ENCODE measurements at regions not wholly inside any gene's neighbourhood (a gene's known extent, or its start where the extent isn't known, plus 50 kb on each side); places are given as distances from the start of the nearest gene placed in this dataset.
"Not testable (repeated sequence)": the region's sequence is repeated elsewhere in the genome, so short reads cannot be mapped to it uniquely, and the experiment has no call there.

DNA sequence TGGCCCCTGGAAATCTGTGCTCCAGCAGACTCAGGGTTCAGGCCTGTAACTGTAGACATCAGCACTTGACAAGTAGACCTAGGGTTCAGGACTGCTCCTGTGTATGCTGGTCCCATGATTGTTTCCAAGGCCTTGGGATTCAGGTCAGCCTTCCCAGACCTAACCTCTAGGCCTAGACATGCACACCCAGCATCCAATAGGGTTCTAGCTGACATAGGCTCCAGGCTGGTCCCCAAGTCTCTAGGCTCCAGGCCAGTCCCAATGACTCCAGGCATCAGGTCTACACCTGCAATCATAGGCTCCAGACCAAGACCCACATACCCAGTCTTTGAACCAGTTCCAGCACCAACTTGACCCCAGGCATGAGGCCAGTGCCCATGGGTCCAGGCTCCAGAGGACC is 166.2 kb upstream of the GRIA4 start:
- no peak overlapping the region for H3K4me3 ChIP-seq
- H3K27ac ChIP-seq: no peak overlapping the region

DNA sequence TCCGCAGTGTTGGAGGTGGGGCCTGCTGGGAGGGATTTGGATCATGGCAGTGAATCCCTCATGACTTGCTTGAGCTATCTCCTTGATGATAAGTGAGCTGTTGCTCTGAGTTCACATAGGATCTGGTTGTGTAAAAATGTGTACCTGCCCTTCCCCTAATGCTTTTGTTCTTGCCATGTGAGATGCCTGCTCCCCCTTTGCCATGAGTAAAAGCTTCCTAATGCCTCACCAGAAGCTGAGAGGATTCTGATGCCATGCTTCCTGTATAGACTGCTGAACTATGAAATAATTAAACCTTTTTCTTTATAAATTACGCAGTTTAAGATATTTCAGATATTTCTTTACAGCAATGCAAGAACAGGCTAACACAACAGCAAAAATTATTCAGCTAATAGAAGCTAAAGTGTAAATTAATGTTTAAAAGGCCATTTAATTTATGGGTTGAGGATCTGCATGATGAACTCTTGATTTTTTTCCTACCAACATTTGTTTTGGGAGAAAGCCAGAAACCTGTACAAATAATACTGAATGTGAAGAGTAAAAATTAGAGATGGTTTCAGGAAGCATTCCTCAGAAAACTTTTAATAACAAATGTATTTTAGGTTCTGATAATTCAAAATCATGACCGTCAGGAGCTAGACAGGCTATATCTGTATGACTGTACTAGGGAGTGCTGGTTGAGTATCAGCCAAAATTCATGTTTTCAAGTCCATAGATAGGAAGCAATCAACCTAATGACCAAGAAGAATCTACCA is 177.5 kb upstream of the GRIA4 start:
- Histone ChIP-seq H3K4me3 (no peak overlapping the region), H3K27ac (no peak overlapping the region)

DNA sequence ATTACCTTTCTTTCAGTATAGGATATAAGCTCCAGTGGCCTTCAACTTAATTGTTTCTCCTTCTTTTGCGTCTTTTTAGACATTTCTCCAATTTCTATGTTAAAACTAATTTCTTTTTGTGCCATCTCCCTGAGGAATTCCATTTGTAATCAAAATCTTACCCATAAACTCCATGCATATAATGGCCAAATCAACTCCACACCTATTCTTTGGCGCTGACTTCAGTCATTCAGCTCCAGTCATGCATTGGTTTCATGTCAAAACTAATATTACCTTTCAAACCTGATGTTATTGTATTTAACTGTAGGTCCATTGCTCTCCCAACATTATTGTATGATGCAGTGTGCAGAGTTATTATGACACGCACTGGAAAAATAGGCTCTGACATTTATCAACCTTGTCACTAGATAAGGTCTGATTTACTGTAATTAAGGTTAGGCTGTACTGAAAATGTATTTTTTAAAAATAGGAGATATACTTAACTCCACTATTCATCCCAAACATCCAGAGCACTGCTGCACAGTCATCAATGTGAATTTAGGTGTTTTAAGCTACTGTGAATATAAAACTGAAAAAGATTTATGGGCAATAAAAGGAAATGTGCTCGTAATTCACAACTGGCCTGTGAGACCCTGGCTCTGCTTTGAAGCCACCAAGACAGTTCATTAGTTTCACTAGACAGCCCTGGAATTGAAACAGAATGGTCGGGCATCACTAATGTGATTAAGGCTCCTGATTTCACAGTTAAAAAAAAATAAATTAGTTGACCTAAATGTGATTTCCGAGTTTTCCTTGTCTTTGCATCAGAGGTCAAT is 180.6 kb upstream of the GRIA4 start:
- Histone ChIP-seq H3K27ac (no peak overlapping the region), H3K4me3 (no peak overlapping the region)

DNA sequence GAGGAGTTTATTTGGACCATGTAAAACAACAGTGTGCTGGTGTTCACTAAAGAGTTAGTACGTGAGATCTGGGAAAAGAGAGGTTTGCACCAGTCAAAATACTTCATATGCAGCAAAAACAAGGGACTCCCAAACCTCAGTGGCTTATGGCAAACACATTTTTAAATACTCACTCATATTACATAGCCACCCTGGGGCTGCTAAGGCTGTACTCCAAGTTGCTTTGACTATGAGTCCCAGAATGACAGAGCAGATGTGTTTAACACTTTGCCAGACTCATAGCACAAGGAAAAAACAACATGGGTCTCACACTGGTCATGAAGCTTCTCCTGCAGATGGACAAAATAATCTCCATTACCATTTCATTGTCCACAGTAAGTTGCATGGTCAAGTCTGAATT is 202.8 kb upstream of the GRIA4 start:
- no peak overlapping the region for H3K4me3 ChIP-seq
- no peak overlapping the region for H3K27ac ChIP-seq

DNA sequence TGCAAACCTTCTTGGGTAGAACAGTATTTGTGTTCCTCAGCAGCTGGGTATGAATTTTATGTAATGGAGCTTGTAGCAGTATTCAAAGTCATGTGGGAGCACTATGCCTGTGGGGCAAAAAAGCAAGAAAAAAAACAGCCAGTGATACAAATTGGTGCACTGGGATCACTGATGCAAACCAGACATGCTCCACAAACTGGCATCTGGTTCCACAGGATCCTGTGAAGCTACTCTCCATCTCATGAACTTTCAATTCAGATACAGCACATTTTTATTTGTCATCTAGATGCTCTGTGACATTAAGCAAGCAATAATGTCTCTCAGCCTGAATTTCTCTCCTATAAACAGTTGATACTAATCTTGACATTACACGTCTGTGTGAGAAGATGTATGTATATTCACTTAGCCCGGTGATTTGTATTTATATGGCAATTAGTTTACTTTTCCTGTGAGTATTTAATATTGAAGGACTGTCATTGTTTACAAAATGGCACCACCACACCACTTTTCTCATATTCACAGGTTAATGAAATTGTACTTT is 208.5 kb upstream of the GRIA4 start:
- Histone ChIP-seq H3K27ac (no peak overlapping the region), H3K4me3 (no peak overlapping the region)

DNA sequence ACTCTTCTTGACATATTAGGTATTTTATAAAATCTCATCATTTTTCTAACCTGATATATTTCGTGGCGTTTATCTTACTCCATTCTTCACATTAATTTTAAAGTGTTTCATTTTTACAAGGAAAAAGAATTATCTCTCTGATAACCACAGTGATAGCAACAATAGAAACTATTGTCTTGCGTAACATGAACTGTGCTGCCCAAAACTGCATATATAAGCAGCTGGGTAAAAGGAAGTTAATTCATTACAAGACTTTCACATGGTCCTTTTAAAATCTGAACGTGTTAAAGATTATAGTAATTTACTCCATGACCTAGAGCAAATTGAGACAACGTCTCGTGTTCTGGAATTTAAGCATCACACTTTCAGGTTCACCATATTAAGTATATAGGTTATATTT is 210.4 kb upstream of the GRIA4 start:
- H3K27ac ChIP-seq: no peak overlapping the region
- no peak overlapping the region for H3K4me3 ChIP-seq

DNA sequence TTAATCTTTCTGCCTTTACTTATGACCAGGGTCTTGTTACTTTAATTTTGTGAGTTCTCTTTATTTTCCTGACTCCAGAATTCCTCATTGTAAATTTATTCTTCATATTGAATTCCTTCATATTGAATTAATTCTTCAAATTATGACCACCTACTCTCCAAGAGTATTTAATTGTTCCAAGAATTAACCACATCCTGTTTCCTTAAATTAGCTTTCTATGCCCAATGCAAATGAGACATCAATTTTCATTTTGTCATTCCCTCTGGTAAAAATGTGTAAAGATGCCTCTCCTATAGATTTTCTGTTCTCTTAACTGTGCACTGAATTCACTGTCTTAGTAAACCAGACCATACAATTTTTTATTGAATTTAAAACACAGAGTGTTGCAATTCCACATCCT is 211.2 kb upstream of the GRIA4 start:
- Histone ChIP-seq H3K4me3 (no peak overlapping the region), H3K27ac (no peak overlapping the region)

DNA sequence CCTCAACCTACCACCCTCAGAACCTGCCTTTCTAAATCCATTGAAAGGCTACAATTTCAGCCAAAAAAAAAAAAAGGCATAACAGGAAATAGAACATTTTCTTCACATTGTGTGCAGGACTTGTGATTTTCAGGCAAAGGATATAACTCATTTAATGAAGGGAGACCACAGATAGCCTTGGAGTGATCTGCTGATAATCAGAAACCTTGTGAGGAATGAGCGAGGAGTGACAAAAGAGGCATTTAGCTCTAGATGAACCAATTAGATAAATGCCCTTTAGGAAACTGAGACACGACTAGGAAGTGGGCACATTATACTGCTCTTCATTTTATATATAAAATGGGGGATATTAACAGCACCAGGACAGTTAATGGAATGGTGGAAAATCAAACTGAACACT is 216.5 kb upstream of the GRIA4 start:
- no peak overlapping the region for H3K4me3 ChIP-seq
- no peak overlapping the region for H3K27ac ChIP-seq

DNA sequence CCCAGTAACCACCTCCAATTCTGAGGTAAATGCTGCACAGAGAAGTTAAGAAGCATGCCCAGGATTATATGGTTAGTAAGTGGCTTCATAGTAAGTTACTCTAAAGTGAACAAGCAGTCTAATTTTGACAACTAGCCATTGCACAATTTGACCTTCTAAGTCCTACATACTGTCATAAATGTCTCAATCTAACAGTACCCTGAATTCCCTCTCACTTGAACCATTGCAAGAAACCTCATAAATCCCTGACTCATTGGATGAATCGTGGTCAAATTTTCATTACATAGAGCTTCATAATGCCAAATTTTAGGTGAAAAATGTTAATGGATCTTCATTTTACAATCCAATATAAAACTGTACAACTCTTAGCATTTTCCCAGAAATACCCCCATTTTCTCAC is 217.3 kb upstream of the GRIA4 start:
- no peak overlapping the region for H3K27ac ChIP-seq
- no peak overlapping the region for H3K4me3 ChIP-seq

DNA sequence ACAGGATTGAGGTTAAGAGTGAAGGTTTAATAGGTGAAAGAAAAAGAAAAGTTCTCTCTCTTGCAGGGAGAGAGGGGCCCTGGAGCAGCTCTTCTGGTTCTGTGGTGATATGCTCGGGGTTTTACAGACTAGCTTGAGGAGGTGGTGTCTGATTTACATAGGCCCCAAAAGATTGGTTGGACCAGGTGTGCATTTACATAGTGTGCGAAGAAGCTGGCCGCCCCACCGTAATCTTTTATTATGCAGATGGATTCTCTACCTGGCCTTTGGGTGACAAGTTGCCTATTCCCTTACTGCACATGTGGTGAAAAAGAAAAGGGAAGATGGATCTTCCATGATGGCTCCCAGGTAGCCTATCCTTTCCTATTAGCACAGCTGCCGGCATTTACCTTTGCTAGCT is 219.9 kb upstream of the GRIA4 start:
- H3K27ac ChIP-seq: no peak overlapping the region
- H3K4me3 ChIP-seq: no peak overlapping the region

DNA sequence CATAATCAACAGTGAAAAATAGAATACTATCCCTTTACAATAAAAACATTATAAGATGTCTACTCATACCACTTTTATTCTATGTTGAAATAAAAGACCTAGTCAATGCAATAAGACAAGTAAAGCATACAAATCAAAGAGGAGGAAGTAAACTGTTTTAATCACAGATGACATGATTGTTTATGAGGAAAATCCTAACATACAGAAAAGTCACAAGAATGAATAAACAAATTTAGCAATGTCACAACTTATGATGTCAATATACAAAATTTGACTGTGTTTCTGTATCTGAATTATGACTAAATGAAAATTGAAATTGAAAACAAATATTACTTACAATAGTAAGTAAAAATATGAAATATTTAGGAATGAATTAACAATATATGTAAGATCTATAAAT is 221.9 kb upstream of the GRIA4 start:
- no peak overlapping the region for H3K27ac ChIP-seq
- no peak overlapping the region for H3K4me3 ChIP-seq

DNA sequence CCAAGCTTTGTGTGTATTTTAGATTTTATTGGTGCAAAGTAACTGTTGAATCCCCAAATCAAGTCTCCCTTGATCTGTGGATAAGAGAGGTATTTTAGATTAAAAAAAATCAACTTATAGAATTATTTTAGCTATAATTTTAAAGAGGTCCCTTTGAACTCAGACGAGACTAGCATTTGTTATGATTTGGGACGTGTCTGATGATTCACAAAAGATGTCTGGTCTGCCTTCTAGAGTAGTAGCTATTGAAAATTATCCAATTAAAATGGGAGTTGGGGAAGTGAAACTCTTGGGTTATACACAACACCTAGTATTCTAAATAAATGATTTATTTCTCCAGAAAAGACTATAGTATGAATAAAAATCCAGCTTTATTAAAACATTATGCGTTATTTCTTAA is 227.9 kb upstream of the GRIA4 start:
- Histone ChIP-seq H3K4me3 (no peak overlapping the region), H3K27ac (no peak overlapping the region)

DNA sequence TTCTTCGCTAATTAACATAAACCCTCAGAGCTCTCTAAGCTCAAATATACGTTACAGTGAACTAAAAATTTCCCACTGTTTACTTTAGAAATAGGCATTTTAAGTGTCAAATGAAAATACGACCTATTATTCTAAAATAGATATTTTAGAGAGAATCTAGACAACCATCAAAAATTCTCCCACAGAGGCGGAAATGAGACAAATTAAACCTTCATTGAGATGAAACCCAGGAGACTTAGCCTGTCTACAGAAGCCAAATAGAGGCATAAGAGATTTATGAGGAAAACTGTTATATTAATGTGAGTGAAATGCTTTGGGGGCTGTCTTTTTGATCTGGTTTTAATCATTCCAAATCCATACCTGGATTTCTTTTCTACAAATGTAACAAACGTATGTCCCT is 232.0 kb upstream of the GRIA4 start:
- H3K27ac ChIP-seq: no peak overlapping the region
- no peak overlapping the region for H3K4me3 ChIP-seq

DNA sequence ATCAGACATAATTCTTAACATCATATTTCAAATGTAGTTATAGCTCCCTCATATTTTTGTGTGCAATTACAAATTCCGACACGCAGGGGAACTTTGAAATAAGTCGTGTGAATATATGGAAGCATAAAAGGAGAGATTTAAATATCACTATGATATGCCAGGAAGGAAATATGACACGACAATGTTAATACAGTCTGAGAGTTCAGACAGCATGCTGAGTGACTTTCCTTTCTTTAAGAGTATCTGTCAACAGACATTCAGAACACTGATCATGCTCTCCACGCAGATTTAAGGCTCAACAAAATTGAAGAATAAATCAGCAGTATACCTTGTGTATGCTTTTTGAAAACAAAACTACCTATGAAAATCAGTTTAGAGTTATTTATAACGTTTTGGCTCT is 232.6 kb upstream of the CARD18 start:
- H3K4me3 ChIP-seq: no peak overlapping the region

DNA sequence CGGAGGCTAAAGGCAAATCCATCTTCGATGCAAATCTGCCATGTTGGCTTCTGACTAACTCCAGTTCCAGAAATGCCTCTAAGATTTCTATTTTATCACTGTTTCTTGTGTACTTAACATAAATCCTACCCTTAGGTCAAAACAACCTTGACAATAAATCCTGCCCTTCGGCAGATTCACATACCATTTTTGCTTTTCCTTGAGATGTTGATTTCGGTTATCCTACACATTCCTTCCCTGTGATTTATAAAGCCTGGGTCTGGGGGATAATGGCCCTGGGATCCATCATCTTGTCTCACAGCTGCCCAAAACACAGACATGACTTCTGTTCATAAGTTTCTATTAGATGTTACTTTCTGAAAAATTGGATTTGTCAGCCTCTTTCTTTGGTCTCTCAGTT is 231.7 kb upstream of the CARD18 start:
- Histone ChIP-seq H3K27ac (no peak overlapping the region), H3K4me3 (no peak overlapping the region)

More for the DNA sequence above, 232.6 kb upstream of the CARD18 start:
- no peak overlapping the region for H3K27ac ChIP-seq

DNA sequence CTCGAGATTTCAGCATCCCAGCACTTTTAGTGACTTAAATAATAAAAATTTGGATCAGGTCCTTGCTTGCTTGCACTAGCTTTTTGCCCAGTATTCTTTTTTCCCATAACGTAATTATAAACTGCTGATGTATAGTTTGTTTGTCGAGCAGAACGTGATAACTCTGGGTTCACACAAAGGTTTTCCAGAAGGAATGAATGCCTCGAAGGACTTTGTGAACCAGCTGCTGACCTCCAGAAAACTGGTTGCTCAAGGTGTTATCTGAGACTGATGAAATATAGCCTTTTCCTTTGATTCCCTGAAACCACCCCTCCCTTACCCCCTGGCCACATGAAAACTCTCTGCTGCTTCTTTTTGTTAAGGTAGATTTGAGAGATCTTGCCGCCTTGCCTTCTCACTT is 229.1 kb upstream of the CARD18 start:
- H3K4me3 ChIP-seq: no peak overlapping the region

DNA sequence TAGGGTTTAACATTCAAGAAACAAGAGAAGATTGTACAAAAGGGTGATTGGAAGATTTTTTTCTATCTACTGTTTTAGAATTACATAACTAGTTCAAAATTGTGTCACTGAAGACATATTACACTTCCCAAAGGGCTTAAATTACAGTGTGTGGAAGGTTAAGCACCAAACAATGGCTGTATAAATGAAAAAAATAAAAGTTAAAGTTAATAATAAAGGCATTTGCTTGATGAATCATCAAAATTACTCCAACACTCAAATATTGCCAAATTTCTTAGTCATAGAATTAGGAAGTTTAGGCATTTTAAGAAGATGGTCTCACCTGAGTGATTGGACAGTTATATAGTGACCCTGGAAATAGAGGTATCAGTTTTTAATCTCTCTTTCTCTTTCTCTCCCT is 227.6 kb upstream of the CARD18 start:
- Histone ChIP-seq H3K27ac (no peak overlapping the region), H3K4me3 (no peak overlapping the region)

More for the DNA sequence above, 229.1 kb upstream of the CARD18 start:
- H3K27ac ChIP-seq: no peak overlapping the region

DNA sequence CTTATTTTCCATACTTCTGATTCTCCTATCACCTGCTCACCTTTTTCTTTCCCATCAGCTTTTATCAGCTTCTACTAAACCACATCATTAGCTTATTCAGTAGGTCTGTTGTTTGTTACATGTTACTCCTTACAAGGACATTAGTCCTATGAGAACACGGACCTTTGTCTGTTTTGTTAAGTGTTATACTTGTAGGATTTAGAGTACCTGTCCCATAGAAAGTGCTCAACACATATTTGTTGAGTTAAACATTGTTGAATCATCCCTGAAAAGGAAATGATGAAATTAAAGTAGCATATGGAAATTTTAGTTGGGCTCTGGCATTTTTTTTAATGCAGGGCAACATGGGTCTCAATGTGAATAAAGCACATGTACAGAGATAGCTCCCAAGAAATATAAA is 222.1 kb upstream of the CARD18 start:
- no peak overlapping the region for H3K4me3 ChIP-seq
- H3K27ac ChIP-seq: no peak overlapping the region

DNA sequence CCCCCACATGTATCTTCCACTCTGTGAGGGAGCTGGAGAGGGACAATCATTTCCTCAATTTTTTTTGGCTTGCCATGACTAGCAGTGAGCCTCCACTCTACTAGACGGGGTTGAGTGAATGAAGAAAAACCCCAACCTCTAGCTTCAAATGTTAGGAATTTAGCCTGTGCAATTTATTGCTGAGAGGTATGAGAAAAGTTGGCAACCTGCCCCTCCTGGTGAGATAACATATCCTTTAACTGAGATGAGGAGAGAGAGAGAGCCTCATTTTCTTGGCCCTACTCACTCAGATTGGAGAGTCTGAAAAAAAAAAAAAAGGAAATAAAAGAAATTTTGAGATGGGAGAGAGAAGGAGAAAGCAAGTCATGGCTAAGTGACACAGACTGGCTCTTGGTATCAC is 218.2 kb upstream of the CARD18 start:
- Histone ChIP-seq H3K27ac (no peak overlapping the region), H3K4me3 (no peak overlapping the region)

DNA sequence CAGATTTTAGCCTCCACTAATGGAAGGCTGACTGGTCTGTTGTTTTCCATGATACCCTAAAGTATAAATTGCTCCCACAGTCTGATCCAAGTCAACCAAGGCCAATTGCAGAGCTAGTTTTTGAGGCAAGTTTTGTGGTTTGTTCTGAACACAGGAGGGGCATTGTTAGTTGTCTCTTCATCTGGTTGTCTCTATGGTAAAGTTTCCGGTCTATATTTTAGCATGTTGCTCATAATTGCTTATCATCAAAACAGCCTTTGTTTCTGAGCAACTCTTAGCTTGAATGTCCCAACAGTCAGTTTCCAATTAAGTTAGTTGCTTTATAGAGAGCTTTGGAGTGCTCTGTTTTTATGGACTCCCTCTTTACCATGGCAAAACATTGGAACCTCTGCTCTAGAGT is 217.6 kb upstream of the CARD18 start:
- no peak overlapping the region for H3K4me3 ChIP-seq
- no peak overlapping the region for H3K27ac ChIP-seq

DNA sequence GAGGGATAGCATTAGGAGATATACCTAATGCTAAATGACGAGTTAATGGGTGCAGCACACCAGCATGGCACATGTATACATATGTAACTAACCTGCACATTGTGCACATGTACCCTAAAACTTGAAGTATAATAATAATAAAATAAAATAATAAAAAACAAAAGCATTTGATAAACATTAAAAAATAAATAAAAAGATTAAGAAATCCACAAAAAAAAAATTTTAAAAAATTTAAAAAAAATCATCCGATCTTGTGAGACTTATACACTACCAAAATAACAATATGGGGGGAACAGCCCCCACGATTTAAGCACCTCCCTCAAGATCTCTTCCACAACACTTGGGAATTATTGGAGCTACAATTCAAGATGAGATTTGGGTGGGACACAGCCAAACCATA is 210.3 kb upstream of the CARD18 start:
- H3K27ac ChIP-seq, H3K4me3 ChIP-seq: not testable (repeated sequence)

All from skin epidermis (tissue), 12 donors.